WTC11 (cell line): ENCODE measurements at regions not wholly inside any gene's neighbourhood (a gene's known extent, or its start where the extent isn't known, plus 50 kb on each side); places are given as distances from the start of the nearest gene placed in this dataset.

ENCODE experiments used
- PRRX2 ChIP-seq: fragments of 250-450 bp; sonication (Bioruptor Pico); IDR thresholded peaks from 2 replicates; pipeline ENCODE4 v1.8.0; 2021; ENCODE audit warnings: mild to moderate bottlenecking
- TF ChIP-seq, protein P1 (sequence below): fragments of 200-600 bp; IDR thresholded peaks from 2 replicates; pipeline ENCODE4 v1.8.0; 2022; ENCODE audit warnings: antibody characterized with exemption
- TF ChIP-seq, protein P2 (sequence below): sonication (generic); formaldehyde crosslinking; IDR thresholded peaks from 2 replicates; pipeline ENCODE4 v1.8.1; 2023; ENCODE audit warnings: mild to moderate bottlenecking, missing genetic modification reagents, borderline replicate concordance
- TF ChIP-seq, protein P3 (sequence below): sonication (generic); formaldehyde crosslinking; IDR thresholded peaks from 2 replicates; pipeline ENCODE4 v1.8.0; 2022; ENCODE audit warnings: missing genetic modification reagents

DNA sequence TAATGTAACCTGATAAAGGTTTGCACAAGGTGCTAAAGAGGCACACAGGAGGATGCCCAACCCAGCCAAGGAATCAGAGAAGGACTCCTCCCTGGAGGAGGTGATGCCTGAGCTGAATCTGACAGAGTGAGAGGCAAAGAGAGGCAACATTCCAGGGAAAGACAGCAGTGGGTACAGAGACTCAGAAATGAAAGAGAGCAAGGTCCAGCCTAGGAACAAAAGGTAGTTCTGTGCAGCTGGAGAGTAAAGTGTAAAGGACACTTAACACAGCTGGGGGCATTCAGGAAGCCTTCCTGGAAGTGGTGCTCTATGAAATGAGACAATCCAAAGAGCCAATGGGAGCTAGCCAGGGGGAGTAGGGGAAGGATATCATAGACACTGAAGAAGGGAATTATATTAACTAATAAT, 181.0 kb upstream of the GLI2 start:
- no peak for TF ChIP-seq PRRX2 (CRISPR knock-in tag)
- TF ChIP-seq, protein P1, sequence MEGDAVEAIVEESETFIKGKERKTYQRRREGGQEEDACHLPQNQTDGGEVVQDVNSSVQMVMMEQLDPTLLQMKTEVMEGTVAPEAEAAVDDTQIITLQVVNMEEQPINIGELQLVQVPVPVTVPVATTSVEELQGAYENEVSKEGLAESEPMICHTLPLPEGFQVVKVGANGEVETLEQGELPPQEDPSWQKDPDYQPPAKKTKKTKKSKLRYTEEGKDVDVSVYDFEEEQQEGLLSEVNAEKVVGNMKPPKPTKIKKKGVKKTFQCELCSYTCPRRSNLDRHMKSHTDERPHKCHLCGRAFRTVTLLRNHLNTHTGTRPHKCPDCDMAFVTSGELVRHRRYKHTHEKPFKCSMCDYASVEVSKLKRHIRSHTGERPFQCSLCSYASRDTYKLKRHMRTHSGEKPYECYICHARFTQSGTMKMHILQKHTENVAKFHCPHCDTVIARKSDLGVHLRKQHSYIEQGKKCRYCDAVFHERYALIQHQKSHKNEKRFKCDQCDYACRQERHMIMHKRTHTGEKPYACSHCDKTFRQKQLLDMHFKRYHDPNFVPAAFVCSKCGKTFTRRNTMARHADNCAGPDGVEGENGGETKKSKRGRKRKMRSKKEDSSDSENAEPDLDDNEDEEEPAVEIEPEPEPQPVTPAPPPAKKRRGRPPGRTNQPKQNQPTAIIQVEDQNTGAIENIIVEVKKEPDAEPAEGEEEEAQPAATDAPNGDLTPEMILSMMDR = no peak
- TF ChIP-seq, protein P2, sequence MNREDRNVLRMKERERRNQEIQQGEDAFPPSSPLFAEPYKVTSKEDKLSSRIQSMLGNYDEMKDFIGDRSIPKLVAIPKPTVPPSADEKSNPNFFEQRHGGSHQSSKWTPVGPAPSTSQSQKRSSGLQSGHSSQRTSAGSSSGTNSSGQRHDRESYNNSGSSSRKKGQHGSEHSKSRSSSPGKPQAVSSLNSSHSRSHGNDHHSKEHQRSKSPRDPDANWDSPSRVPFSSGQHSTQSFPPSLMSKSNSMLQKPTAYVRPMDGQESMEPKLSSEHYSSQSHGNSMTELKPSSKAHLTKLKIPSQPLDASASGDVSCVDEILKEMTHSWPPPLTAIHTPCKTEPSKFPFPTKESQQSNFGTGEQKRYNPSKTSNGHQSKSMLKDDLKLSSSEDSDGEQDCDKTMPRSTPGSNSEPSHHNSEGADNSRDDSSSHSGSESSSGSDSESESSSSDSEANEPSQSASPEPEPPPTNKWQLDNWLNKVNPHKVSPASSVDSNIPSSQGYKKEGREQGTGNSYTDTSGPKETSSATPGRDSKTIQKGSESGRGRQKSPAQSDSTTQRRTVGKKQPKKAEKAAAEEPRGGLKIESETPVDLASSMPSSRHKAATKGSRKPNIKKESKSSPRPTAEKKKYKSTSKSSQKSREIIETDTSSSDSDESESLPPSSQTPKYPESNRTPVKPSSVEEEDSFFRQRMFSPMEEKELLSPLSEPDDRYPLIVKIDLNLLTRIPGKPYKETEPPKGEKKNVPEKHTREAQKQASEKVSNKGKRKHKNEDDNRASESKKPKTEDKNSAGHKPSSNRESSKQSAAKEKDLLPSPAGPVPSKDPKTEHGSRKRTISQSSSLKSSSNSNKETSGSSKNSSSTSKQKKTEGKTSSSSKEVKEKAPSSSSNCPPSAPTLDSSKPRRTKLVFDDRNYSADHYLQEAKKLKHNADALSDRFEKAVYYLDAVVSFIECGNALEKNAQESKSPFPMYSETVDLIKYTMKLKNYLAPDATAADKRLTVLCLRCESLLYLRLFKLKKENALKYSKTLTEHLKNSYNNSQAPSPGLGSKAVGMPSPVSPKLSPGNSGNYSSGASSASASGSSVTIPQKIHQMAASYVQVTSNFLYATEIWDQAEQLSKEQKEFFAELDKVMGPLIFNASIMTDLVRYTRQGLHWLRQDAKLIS = no peak
- TF ChIP-seq, protein P3, sequence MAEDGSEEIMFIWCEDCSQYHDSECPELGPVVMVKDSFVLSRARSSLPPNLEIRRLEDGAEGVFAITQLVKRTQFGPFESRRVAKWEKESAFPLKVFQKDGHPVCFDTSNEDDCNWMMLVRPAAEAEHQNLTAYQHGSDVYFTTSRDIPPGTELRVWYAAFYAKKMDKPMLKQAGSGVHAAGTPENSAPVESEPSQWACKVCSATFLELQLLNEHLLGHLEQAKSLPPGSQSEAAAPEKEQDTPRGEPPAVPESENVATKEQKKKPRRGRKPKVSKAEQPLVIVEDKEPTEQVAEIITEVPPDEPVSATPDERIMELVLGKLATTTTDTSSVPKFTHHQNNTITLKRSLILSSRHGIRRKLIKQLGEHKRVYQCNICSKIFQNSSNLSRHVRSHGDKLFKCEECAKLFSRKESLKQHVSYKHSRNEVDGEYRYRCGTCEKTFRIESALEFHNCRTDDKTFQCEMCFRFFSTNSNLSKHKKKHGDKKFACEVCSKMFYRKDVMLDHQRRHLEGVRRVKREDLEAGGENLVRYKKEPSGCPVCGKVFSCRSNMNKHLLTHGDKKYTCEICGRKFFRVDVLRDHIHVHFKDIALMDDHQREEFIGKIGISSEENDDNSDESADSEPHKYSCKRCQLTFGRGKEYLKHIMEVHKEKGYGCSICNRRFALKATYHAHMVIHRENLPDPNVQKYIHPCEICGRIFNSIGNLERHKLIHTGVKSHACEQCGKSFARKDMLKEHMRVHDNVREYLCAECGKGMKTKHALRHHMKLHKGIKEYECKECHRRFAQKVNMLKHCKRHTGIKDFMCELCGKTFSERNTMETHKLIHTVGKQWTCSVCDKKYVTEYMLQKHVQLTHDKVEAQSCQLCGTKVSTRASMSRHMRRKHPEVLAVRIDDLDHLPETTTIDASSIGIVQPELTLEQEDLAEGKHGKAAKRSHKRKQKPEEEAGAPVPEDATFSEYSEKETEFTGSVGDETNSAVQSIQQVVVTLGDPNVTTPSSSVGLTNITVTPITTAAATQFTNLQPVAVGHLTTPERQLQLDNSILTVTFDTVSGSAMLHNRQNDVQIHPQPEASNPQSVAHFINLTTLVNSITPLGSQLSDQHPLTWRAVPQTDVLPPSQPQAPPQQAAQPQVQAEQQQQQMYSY (CRISPR knock-in tag) = no peak
